ENCODE measurements at regions not wholly inside any gene's neighbourhood (a gene's known extent, or its start where the extent isn't known, plus 50 kb on each side); places are given as distances from the start of the nearest gene placed in this dataset.

DNA sequence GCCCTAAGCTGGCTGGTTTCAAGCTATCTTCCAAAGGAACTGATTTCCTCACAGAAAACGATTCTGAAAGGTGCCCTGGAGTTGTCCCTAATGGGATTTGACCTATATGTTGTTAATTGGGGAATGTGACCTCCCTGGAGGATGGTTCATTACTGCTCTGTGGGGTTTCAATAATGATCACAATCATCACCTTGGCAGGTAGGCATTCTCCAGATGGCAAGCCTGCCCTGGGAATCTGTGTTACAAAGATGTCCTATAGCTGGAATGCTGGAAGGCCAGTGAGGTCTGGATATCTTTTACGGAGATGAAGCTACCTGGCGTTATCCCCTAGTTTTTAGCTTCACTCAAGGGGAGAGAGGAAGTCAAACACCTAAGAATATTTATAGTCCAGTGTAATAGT, 167.6 kb downstream of the TTC8 start:
- no peak overlapping the region for H3K4me3 ChIP-seq (ENCODE audit: low read depth, poor library complexity, severe bottlenecking)
- WGBS, 2 donors = 60 to 63% methylated on average over 3 of the region's 3 CpGs
- DNase-seq (ENCODE audit: low spot score in 2 of 2) = no peak
- intact Hi-C loops (cut with DNase I; ENCODE audit: low total_unique reads) = no loop called here
- no peak for TF ChIP-seq POLR2A (IDR thresholded peaks at IDR 0.05)
- no peak for TF ChIP-seq CTCF (IDR thresholded peaks at IDR 0.05)

DNA sequence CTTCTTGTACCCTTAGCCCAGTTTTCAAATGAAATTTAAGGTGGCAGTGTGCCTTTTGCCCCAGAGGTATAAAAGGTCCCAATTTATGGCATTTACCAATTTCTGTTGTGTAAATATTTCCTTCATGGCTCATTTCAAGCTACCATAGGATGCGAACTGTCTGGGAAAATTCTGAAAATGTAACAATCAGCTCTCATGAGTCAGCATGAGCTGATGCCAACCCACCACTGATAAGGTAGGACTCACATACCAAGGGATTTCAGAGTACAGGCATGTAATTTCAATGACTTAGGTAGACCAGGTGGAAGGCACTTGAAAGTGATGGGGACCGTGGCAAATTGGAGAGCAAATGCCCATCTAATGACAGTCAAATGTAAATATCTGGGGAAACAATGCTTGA, 169.5 kb downstream of the TTC8 start:
- TF ChIP-seq CTCF (IDR thresholded peaks at IDR 0.05) (no peak), POLR2A (IDR thresholded peaks at IDR 0.05) (no peak)
- DNase-seq (ENCODE audit: low spot score in 2 of 2) = no peak
- WGBS, 2 donors = 77 to 78% methylated on average over 2 of the region's 2 CpGs
- intact Hi-C loops (cut with DNase I; ENCODE audit: low total_unique reads) = no loop called here
- H3K4me3 ChIP-seq (ENCODE audit: low read depth, poor library complexity, severe bottlenecking) = no peak overlapping the region

DNA sequence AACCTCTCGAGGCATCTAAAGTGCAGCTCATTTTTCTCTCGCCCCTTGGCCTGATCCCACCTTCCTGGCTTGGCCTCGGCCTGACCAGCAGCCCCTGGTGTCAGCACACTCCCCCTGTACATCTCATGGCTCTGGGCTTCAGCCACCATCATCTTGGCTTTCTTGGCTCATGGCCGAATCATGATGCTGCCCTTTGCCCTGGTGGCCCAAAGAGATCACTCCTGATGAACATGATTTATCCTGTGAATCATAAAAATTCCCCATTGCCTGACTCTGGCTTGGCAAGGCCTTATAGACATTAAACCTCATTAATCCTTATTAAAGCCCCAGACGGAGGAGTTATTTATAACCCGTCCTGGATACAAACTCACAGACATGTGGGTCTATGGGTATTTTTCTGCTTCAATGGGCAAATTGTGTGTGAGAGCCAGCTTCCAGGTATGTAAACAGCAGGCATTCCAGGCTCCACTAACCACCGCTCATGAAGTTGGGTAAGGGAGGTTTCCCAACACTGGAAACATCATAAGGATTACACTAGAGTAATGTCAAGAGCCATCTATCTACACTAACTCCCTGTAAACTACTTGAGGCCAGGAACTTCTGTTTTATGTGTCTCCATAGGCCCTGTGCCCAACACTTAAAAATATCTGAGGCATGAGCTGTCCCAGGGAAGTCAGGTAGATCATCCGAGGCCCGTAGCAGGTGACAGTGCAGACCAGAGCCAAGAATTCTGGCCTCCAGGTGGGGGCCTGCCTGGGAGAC, 171.2 kb downstream of the TTC8 start:
- intact Hi-C loops (cut with DNase I; ENCODE audit: low total_unique reads) = no loop called here
- no peak for TF ChIP-seq CTCF (IDR thresholded peaks at IDR 0.05)
- no peak for TF ChIP-seq POLR2A (IDR thresholded peaks at IDR 0.05)
- no peak for DNase-seq (ENCODE audit: low spot score in 2 of 2)
- H3K4me3 ChIP-seq (ENCODE audit: low read depth, poor library complexity, severe bottlenecking) = no peak overlapping the region
- 57 to 67% methylated on average over 9 of the region's 9 CpGs for WGBS, 2 donors

DNA sequence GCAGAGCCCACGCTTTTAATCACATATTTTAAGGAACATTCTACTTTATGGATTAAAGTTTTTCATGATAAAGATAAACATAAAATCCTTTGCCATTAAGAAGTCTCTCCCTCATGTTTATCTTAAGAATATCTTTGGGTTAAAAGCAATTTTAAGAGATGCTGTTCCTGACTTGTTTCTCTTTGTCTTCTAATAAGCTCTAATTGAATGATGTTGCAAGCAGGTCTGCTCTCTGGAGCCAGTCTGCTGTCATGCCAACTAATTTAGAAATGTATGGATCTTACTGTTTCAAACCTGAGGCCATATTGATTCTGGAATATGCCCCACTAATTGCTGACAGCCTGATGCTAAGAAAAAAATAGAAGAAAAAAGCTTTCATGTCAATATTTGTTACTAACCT, 173.6 kb downstream of the TTC8 start:
- TF ChIP-seq CTCF (IDR thresholded peaks at IDR 0.05) = no peak
- TF ChIP-seq POLR2A (IDR thresholded peaks at IDR 0.05) = no peak
- no peak overlapping the region for H3K4me3 ChIP-seq (ENCODE audit: low read depth, poor library complexity, severe bottlenecking)
- intact Hi-C loops (cut with DNase I; ENCODE audit: low total_unique reads) = no loop called here
- DNase-seq (ENCODE audit: low spot score in 2 of 2) = no peak
- 75 to 88% methylated on average over 1 of the region's 1 CpG for WGBS, 2 donors

DNA sequence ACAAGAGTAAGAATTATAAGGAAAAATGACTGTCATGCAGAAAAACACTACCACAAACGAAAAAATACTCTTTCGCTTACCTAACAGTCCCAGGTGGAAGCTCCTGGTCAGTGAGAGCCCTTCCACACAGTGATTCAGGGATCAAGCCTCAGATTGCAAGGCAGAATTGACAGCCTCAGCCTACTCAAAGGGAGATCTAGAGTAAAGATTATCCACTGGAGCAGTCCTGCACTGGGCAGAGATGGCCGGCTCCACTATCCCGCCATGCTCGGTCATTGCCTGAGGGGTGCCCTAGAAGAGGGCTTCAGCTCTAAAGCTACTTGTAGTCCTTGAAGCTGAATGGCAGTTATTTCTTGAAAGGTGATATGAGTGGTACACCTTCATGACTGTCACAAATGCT, 174.7 kb downstream of the TTC8 start:
- H3K4me3 ChIP-seq (ENCODE audit: low read depth, poor library complexity, severe bottlenecking) = no peak overlapping the region
- TF ChIP-seq POLR2A (IDR thresholded peaks at IDR 0.05) = no peak
- no peak for TF ChIP-seq CTCF (IDR thresholded peaks at IDR 0.05)
- intact Hi-C loops (cut with DNase I; ENCODE audit: low total_unique reads) = no loop called here
- 91 to 94% methylated on average over 5 of the region's 5 CpGs for WGBS, 2 donors
- DNase-seq (ENCODE audit: low spot score in 2 of 2) = no peak
